ENCODE measurements at regions not wholly inside any gene's neighbourhood (a gene's known extent, or its start where the extent isn't known, plus 50 kb on each side); places are given as distances from the start of the nearest gene placed in this dataset.

GRCh38 chr10:2106641-2107040 is 369.3 kb upstream of the ADARB2 start:
- H3K4me1 ChIP-seq (ENCODE audit: insufficient read depth, low read length) = no peaks in the 10 kb centered on the region
- H3K27me3 ChIP-seq (ENCODE audit: insufficient read depth, low read length) = no peaks in the 10 kb centered on the region
- no peak overlapping the region for H3K4me3 Mint-ChIP-seq
- no peak overlapping the region for H4K91ac ChIP-seq (ENCODE audit: insufficient read length, low read depth, low read length)
- no peak overlapping the region for H2AFZ ChIP-seq (ENCODE audit: low read length)
- H3K56ac ChIP-seq (ENCODE audit: insufficient read length, low read depth, low read length) = no peak overlapping the region
- no peak overlapping the region for H3K27ac Mint-ChIP-seq
- H3K79me1 ChIP-seq (ENCODE audit: insufficient read depth, low read depth, low read length, poor library complexity, severe bottlenecking) = no peaks in the 10 kb centered on the region
- peaks cover 2 to 3% of the 10 kb centered on the region in 2 experiments; a peak in 4 of 5 replicates for H3K9me3 Mint-ChIP-seq
- H3K4me2 ChIP-seq (ENCODE audit: insufficient read depth, insufficient read length, low read length) = no peak overlapping the region
- no peak overlapping the region for H3T11ph ChIP-seq (ENCODE audit: low read length)
- 0 out of 7 replicates have a peak, but pooled peaks cover 0 to 2% (median 2%) of the 10 kb centered on the region in 3 experiments for H3K36me3 Mint-ChIP-seq (ENCODE audit: insufficient read depth in 1 of 3, low read depth in 3 of 3)
- no peaks in the 10 kb centered on the region for H3K9me3 ChIP-seq (ENCODE audit: control insufficient read depth, low read depth, low read length)
- no peak for DNase-seq
- H3K23me2 ChIP-seq (ENCODE audit: insufficient read length, low read depth, low read length, poor library complexity, severe bottlenecking) = no peaks in the 10 kb centered on the region
- H3K27ac ChIP-seq (ENCODE audit: insufficient read length, low read depth, low read length) = no peak overlapping the region
- no peak overlapping the region for H2BK120ac ChIP-seq (ENCODE audit: low read depth, low read length, poor library complexity, severe bottlenecking)
- H2BK15ac ChIP-seq (ENCODE audit: low read depth, low read length) = no peak overlapping the region
- H4K5ac ChIP-seq (ENCODE audit: insufficient read length, low read depth, low read length) = no peak overlapping the region
- no peak overlapping the region for H3K4ac ChIP-seq (ENCODE audit: low read depth, low read length)
- no peak overlapping the region for H2BK12ac ChIP-seq (ENCODE audit: insufficient read length, low read depth, low read length)
- no peak overlapping the region for H2BK5ac ChIP-seq (ENCODE audit: insufficient read length, low read length)
- H3K9ac ChIP-seq (ENCODE audit: extremely low read depth, insufficient read length, low read length) = no peak overlapping the region
- H3K14ac ChIP-seq (ENCODE audit: insufficient read depth, low read length) = no peak overlapping the region
- TF ChIP-seq, protein P1, sequence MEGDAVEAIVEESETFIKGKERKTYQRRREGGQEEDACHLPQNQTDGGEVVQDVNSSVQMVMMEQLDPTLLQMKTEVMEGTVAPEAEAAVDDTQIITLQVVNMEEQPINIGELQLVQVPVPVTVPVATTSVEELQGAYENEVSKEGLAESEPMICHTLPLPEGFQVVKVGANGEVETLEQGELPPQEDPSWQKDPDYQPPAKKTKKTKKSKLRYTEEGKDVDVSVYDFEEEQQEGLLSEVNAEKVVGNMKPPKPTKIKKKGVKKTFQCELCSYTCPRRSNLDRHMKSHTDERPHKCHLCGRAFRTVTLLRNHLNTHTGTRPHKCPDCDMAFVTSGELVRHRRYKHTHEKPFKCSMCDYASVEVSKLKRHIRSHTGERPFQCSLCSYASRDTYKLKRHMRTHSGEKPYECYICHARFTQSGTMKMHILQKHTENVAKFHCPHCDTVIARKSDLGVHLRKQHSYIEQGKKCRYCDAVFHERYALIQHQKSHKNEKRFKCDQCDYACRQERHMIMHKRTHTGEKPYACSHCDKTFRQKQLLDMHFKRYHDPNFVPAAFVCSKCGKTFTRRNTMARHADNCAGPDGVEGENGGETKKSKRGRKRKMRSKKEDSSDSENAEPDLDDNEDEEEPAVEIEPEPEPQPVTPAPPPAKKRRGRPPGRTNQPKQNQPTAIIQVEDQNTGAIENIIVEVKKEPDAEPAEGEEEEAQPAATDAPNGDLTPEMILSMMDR (conservative IDR thresholded peaks at IDR 0.05) = no peak
- H3K18ac ChIP-seq (ENCODE audit: insufficient read length, low read depth, low read length) = no peak overlapping the region
- H3K4me1 Mint-ChIP-seq = 0 out of 4 replicates have a peak, but pooled peaks cover 0 to under 1% of the 10 kb centered on the region in 2 experiments
- H4K8ac ChIP-seq (replicated peaks; ENCODE audit: insufficient read length, low read depth, low read length) = no peak overlapping the region
- no CpG with 5 or more reads among the region's 2 CpGs for WGBS (ENCODE audit: extremely low coverage, insufficient read length, low lambda C conversion rate)
- H2BK20ac ChIP-seq (ENCODE audit: low read depth, low read length, poor library complexity, severe bottlenecking) = no peak overlapping the region
- no peaks in the 10 kb centered on the region for H3K27me3 Mint-ChIP-seq (ENCODE audit: low read depth)
- H3K79me2 ChIP-seq (ENCODE audit: insufficient read depth, low read length) = no peaks in the 10 kb centered on the region
- no peak overlapping the region for H2AK5ac ChIP-seq (ENCODE audit: insufficient read length, low read length)
- H3K23ac ChIP-seq (ENCODE audit: insufficient read length, low read depth, low read length) = no peak overlapping the region
- no peaks in the 10 kb centered on the region for H4K20me1 ChIP-seq (ENCODE audit: control insufficient read depth, insufficient read depth, insufficient read length)
